OCI-M1 (cell line): ENCODE measurements at regions not wholly inside any gene's neighbourhood (a gene's known extent, or its start where the extent isn't known, plus 50 kb on each side); places are given as distances from the start of the nearest gene placed in this dataset.

ENCODE experiments used
- DNase-seq: peaks from one replicate; lab custom pipeline; 2025; lab: John Stamatoyannopoulos, UW

DNA sequence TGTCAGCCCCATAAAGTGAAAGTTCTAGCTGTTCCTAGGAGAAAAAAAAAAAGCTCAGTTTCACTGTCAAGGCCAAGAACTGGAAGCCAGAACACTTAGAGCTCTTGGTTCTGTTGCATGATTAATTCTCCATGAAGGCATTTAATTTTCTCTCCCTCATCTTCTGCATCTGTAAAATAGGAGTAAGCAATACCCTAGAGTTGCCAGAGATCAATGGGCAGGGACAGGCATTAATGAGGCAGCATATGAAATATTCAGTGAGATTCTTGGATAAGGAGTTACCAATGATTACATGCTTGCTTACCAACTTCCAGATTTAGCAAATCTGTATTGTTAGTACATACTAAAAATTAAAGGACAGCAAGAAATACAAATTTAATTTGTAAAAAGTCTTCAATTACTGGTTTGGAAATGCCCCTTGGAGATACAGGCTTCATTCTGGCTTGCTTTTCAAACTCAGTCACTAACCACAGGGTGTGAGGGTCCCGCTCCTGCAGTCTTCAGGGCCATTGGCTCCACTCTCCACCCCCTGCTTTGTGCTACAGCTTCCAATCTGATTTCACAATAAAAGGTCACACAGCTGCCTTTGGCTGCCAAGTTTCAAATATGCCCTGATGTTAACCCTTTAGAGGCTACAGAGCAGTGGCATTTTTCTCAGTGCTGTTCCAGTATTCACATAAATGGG lies 624.6 kb downstream of the BNC2 start:
- DNase-seq, result no peak

DNA sequence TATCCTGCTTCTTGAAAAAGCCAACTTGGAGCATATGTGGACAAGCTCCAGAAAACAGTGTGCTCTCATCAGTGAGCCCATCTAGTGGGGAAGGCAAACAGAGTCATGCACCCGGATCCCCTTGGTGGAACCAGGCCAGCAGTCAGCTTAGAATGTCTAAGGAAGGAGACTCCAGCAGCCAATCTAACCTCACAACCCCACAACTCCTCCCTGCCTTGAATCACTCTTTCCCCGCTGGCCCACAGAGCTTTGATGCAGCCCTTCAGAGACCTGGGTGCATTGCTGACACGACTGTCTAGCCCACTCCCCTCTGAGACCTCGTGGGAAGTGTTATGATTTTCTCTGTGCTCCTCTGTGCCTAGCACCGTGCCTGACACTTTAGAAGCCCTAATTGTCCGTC lies 623.7 kb downstream of the BNC2 start:
- DNase-seq, result no peak

DNA sequence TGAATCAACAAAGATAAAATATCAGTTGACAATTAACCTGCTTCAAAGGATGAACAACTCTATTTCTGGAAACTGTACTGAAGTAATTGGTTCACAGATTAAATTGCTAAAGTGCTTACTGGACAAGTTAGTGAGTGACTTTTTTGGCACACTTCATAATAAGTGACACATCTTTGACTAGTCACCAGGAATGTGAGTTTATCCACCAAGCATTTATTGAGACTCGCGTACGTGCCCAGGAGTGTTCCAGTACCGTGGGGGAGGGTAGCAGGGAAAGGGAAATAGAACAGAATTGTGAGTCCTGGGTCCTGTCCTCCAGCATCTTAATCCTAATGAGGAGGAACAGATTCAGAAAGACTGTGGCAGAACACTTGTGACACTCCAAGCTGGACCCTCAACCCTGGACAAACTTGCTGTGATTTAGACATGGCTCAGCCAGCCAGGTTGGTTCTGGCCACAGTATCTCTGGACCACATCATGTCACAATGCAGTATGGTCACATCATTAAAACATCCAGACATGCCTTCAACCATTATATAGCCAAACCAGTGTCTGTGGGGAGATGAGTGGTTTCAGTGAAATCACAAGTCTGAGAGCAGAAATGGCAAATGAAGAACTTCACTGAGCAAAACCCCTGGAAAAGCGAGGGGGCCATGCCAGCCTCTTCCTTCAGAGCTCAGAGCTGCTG lies 623.1 kb downstream of the BNC2 start:
- DNase-seq, result no peak

DNA sequence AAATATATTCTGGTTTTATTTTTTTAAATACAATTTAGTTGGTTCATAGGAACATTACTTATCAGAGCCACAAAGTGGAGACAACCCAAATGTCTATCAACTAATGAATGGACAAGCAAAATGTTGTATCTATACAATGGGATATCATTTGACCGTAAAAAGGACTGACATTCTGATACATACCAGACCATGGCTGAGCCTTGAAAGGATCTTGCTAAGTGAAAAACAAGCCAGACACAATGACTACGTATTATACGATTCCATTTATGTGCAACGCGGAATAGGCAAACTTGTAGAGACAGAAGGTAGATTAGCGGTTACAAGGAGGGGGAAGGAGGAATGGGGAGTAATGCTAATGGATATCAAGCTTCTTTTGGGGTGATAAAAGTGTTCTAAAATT lies 621.6 kb downstream of the BNC2 start:
- DNase-seq, result no peak

DNA sequence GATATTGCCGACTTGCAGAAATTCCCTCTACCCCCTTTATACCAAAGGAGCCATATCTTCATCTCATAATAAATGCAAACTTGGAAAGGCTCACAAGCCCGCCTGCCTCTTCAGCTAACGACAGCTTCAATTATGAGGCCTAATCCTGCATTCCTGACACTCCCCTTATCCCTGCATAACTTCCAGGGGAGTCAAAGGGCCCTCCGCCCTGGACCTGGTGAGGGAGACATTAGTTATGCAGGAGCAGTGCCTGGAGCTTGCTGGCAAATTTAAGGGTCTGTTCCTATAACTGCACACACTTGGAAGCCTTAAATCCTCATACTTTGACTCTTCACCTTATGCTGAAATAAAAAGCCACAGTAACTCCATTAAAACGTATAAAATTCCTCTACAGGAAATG lies 617.9 kb downstream of the BNC2 start:
- no peak for DNase-seq

DNA sequence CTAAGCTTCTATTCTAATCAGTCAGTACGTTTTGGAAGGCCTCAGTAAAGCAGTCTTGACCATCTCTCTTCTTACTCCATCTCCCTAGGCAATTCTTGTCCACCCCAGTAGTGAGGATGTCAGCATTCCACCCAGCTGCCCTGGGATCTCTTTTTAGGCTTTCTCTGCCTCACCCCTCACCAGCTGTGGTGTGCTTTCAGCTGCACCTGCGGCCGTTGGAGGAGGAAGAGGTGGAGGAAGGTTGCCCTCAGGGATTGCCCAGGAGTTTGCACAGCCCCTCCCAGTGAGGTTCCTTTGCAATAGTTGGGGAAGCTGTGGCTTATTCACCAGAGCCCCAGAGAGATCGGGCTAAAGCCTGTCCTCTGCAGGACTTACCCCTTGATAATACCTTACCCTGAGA lies 615.8 kb downstream of the BNC2 start:
- DNase-seq, result no peak

DNA sequence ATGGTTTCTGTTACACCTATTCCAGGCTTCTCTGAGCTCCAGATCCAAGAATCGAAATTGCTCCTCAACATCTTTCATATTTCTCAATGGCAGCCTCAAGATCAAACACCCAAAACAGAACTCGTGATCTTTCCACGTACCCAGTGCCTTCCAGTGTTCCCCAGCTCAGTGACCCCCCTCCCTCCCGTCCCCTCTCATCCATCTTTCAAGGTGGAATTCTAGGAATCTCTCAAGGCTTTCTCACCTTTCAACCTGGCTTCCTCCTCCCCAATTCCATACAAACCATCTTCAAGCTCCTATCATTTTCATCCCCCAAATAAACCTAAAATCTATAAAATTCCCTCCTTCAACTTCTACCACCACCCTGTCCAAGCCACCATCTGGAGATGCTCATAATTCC lies 615.3 kb downstream of the BNC2 start:
- no peak for DNase-seq

DNA sequence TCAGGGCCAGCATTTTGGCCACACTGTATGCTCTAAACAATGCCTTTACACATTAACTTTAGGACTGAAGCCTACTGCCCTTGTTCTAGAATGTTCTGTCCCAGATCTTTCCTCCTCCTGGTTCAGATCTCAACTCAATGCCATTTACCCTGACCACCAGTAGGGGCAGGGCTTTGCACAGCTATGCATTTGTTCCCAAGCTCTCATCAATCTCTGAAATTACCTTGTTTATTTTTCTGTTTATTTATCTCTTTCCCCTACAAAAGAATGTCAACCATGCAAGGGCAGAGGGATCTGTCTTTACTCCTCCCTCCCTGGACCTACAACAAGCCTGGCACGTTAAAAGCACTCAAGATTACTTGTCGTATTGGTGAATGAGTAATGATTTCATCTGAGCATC lies 612.9 kb downstream of the BNC2 start:
- no peak for DNase-seq

DNA sequence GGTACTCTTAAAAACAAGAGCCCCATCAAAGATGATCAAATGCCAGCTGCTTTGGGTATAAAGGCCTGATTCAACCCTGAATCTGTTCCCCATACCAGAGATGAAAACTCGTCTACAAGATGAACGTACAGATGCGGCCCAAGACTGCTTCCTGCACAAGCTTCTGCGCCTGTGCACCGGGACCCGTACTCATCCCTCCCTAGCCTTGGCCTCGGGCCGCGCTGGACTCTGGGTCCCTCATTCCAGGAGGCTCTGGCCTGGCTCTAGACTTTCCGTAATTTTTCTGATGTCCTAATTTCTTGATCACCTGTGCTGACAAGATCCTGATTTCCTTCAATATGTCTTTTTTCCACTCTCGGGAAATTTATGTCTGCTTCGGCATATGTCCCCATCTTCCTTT lies 612.3 kb downstream of the BNC2 start:
- DNase-seq, result no peak

DNA sequence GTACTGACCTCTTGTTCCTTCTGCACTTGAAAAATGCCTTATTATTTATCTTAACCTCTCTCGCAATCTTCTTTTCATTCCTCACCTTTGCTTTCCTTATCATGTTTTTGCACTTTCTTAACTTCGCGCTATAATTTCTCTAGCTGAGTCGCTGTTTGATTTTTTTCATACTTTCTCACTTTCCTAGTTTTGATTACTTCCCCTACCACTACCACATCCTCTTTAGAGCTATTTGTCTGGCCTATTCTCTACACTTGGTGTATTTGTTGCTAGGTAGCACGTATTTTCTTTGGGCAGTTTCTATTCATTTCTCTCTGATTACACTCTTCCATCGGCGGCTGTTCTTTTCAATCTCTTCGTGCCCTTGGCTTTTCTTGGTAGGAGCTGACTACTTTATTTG lies 611.8 kb downstream of the BNC2 start:
- DNase-seq, result peak; percentile 1

DNA sequence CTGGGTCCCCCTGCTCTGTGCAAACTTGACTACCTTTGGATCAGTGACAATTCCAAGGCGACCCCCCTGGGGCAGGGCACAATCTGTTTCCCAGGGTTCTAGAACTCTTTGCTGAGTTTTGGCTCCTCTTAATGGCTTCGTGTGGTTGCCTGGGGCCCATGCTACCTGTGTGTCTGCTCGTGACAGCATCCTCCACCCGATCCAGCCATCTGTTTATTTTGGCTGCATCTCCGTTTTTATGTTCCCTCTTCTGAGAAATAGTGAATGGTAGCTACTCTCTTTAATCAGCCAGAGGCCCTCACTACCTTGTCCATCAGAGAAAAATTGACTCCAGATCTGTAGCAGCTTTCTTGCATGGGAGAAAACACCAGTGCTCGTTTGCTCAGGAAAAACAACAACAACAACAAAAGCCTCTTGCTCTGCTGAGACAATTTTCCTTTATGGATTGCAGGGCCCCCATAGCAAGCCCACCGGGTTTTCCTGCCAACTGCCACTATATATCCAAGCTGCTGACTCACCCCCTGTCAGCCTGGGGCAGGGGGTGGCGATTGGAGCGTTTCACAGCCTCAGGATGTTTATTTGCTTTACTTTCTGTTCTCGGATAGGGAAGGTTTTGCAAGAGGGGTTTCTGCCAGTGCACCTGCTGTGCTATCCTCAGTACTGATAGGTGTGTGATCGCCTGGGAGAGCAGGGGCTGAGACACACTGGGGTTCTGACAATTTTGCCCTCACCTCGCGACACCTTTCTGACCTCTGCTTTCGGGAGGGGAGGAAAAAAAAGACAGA lies 607.8 kb downstream of the BNC2 start:
- DNase-seq, result peak; percentile 1

DNA sequence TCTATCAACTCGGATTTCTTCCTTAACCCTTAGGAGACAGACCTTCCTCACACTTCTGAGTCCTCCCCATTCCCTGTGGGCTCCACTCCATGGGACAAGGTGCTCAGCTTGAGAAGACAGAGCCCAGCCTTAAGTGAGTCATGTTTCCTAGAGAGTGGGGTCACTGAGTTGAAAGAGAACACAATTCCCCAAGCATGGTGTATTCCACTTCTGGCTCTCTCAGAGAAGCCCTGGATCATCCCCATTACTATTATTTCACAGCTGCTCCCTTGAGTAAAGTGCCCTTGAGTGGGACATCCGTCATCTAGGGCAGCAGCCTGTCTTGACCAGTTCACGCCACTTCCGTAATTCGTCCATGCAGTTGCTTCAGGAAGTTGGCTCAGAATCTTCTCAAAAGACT lies 604.8 kb downstream of the BNC2 start:
- DNase-seq, result no peak

DNA sequence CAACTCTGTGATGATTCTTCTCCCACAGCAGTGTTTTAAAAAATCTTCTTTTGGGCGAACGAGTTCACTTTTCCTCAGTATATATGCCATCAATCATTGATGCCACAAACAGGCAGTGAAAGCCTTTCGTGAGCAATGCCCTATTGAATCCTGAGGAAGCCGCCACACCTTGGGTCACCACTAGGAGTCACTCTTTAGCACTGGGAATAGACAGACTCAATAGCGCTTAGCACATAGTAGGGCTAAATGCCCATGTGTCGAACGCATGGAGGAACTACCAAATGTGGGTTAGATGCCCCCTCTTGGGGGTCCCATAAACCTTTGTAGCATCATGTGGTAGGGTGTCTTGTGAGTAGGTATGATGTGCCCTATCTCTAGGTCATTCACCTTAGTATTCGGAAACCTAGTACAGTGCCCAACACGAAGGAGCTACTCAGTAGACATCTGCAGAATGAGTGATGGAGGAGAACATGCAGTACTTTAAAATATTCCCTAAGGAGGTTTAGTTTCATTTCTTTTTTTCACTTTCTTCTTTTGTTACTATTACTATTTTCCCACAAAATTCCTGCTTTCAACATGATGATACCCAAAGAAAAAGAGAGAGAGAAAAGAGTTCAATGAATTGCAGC lies 603.7 kb downstream of the BNC2 start:
- DNase-seq, result peak; percentile 31

DNA sequence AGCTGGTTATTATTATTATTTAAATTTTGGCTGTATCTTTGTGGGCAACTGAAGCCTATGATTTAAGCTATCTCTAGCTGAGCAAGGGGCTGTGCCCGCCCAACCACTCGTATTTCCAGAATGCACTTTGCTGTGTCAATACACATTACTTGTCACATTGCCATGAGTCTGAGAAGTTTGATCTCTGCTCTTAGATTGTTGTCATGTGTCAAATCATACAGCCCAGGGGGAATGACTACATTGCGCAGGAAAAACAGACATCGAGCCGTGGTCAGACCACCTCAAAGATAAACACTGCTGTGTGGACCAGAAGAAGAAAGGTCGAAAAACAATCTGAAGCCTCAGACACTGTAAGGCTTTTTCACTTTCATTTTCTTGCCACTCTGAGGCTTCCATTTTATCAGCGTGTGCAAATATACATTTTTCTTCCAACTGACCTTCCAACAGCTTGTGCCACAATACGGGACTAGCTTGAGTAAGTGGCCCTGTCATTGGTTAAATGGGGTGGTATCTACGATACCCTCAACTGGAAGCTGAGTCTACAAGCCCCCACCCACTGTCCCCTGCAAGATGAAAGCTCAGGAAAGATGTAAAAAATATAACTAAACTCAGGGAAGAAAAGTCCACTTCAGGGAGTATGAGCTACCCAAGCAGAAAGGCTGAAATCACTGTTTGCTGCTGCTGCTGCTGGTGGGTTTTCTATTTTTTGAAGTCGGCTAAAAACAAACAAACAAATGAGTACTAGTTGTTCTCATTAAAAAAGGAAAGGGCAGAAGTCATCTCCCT lies 603.0 kb downstream of the BNC2 start:
- peak; percentile 78 for DNase-seq

DNA sequence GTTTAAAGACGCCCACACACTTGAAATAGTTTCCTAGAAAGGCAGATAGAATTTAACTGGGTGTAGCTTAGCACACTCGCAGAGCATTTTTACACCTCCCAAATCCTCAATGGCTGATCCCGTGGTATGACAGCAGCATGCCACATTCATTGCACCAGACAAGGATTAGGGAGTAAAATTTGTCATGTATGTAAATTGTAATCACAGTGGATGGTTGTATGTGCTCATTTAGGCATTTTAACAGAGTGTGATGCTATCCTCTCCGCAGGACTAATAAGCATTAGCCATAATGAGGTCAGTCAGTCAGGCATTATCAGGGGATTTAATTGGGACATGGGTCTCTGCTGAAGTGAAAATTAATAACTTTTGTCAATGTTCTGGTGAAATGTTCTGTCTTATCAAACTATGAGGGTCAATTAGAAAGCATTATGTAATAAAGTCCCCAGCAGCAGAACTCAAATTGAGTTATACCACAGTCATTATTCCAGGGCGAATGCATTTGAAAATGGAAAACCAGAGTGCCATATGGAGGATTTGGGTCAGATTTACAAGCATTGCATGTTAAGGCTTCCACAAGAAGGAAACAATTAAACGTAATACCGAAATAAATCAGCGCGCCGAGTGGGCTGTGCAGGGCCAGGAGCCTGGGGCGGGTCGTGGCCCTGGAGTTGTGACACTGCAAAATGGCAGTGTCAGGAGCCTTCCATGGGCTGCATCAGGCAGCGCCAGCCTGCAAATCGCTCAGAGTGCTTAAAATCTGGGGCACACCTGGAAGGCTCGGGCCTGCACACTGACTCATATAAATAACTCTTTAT lies 602.2 kb downstream of the BNC2 start:
- DNase-seq, result peak; percentile 27

DNA sequence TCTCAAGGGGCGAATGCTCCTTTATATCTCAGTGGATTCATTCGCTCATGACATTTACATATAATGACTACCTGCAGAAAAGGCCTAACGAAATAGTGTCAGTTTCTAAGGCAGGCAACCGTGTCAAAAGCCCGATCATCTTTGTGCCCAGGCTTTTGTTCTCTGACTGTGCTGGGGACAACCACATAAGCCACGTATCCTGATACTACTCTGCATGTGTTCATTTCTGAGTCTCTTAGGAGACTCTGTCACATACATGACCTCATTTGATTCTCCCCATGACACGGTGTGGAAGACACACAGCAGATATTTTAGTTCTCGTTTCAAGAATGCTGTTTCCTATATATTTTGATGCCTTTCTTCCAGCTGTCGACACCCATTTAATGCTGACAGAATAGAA lies 598.5 kb downstream of the BNC2 start:
- no peak for DNase-seq

DNA sequence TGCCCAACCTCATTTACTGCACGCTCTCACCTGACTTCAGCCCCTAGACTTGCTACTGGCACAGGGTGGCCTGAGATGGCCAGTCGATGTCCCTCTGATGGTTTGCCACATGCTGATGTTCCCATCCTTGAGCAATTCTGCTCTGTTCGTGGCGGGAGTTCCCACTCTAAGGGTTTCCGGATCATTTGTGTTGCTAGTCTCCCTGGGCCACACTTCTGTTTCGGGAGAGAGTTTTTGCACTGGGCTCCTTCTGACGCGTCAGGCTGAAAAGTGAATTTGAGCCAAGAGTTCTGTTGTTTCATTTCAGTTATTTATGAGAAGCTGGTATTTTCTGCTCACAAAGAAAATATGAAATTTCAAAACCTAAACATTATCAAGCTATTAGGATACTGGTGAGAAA lies 597.7 kb downstream of the BNC2 start:
- no peak for DNase-seq

DNA sequence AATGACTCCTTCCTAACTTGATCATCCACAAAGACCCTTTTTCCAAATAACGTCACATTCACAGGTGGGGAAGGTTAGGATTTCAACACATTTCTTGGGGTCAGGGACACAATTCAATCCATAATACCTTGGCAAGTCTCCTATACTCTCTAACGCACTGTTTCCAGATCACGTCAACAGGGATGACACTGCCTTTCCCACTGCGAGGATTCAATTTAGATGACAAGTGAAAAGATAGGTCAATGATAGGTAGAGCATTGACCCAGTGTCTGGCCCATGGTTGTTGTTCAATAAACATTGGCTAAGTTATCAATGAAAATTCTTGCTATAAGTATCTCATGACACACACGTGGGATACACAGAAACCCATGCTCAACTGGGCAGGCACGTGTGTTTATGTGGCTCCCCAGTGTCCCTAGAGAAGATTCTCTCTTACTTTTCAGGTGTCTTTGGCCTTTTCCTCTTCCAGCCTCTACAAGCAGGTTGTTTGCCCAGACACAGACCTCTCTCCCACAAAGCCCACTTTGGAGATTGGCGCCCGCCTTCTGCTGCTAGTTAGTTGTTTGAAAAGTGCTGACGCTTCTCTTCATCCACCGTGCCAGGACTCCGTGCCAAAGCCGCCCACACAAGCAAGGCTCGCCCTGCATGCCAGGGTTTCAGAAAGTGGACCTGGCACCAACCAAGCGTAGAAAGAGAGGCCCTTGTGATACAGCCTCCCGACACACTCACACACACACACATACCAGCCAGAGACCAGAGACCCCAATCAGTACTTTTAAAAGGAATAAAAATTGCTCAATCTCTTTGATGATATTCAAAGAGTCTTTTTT lies 594.5 kb downstream of the BNC2 start:
- no peak for DNase-seq

DNA sequence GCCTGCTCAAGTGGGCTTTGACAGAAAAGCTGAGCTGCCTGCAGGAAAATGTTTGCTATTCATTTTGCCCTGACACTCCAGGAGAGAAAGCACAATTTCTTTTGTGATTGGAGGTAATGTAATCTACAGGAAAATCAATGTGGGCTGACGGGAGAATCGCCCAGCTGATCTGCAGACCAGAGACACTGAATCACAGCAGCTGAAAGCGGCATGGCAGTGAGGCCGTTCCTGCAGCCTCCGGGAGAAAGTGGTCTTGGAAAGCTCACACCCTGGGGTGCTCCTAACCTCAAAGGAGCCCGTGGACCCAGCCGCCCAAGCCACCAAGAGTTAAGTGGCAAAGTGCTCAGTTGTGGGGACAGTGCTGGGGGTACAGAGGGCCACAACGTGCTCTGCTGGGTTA lies 593.6 kb downstream of the BNC2 start:
- no peak for DNase-seq

DNA sequence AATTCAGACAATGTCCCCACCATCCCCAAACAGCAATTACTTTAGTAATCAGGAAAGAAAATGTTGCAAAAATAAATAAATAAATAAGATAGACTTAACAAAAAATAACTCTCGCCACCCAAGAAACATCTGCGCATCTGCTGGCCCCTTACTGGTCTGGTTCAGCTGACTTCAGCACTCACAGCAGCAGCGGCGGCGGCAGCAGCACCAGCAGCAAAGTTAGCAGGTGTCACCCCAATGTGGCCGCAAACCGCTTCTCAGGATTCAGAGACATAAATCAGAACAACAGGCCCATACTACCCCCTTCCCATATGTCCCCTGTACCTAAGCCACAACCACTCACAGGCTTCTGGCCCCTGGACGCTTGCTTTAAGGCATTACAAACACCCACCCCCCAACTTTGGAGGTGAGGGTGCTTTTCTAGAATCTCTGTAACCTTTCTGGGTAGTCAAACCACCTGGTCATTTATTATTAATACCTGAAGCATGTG lies 593.0 kb downstream of the BNC2 start:
- no peak for DNase-seq
